ENCODE measurements at regions not wholly inside any gene's neighbourhood (a gene's known extent, or its start where the extent isn't known, plus 50 kb on each side); places are given as distances from the start of the nearest gene placed in this dataset.

DNA sequence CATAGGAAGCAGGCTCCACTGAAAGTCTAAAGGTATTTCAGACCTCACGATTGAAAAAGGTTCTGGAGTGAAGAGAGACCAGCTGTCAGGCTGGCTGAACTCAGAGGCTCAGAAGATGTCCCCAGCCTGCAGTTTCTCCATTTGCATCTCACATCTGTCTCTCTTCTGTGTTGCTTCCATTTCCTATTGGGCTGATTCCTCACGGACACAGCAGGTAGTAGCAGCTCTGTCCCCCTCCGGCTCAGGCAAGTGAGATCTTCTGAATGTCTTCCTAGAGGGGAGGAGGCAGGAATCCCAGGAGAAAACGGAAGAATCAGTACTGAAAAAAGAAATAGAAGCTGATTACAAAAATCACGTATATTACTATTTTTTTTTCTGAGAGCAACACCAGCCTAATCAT, 274.1 kb upstream of the COBL start:
- TF ChIP-seq TCF12 (IDR thresholded peaks at IDR 0.05; ENCODE audit: low read depth) (no peak), TAF1 (IDR thresholded peaks at IDR 0.05; ENCODE audit: low read depth) (no peak), CREB1 (IDR thresholded peaks at IDR 0.05; ENCODE audit: low read depth) (no peak), CEBPB (IDR thresholded peaks at IDR 0.05) (no peak), USF1 (IDR thresholded peaks at IDR 0.05) (no peak), ZBTB7A (IDR thresholded peaks at IDR 0.05; ENCODE audit: low read depth) (no peak), NFIC (IDR thresholded peaks at IDR 0.05) (no peak), REST (IDR thresholded peaks at IDR 0.05; ENCODE audit: low read depth) (no peak), TEAD4 (IDR thresholded peaks at IDR 0.05) (no peak), YY1 (IDR thresholded peaks at IDR 0.05; ENCODE audit: low read depth) (no peak)
- TF ChIP-seq, protein P1, sequence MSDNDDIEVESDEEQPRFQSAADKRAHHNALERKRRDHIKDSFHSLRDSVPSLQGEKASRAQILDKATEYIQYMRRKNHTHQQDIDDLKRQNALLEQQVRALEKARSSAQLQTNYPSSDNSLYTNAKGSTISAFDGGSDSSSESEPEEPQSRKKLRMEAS (IDR thresholded peaks at IDR 0.05), result no peak

- TF ChIP-seq TCF12 (IDR thresholded peaks at IDR 0.05; ENCODE audit: low read depth) (no peak), EGR1 (IDR thresholded peaks at IDR 0.05) (no peak)
- TF ChIP-seq, protein P1 (IDR thresholded peaks at IDR 0.05), result no peak
These were observed 272.5 kb upstream of the COBL start for GRCh38 chr7:51589111-51589510.

DNA sequence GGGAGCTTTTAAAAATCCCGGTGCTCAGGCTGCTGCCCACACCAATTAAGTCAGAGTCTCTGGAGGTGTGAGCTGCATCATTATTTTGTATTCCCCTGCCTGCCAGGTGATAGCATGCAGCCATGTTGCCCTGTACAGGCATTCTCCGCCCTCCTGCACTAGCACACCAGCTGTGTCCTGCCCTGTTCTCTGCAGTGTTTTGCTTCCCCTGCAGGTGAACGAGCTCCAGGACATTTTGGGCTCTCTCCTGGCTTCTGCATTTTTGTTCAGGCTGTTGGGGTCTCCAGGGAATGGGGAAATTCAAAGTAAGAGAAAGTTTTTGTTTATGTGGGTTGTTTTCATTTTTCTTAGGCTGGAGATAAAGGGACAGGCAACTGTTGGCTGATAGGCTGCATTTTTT, 271.0 kb upstream of the COBL start:
- no peak for TF ChIP-seq TEAD4 (IDR thresholded peaks at IDR 0.05)
- TF ChIP-seq TAF1 (IDR thresholded peaks at IDR 0.05; ENCODE audit: low read depth), result no peak
- no peak for TF ChIP-seq TCF12 (IDR thresholded peaks at IDR 0.05; ENCODE audit: low read depth)
- TF ChIP-seq EGR1 (IDR thresholded peaks at IDR 0.05), result no peak
- no peak for TF ChIP-seq USF1 (IDR thresholded peaks at IDR 0.05)
- no peak for TF ChIP-seq YY1 (IDR thresholded peaks at IDR 0.05; ENCODE audit: low read depth)
- no peak for TF ChIP-seq EP300 (IDR thresholded peaks at IDR 0.05; ENCODE audit: borderline replicate concordance)
- no peak for TF ChIP-seq REST (IDR thresholded peaks at IDR 0.05; ENCODE audit: low read depth)
- TF ChIP-seq ZBTB7A (IDR thresholded peaks at IDR 0.05; ENCODE audit: low read depth), result no peak
- TF ChIP-seq, protein P1 (IDR thresholded peaks at IDR 0.05), result no peak
- no peak for TF ChIP-seq CREB1 (IDR thresholded peaks at IDR 0.05; ENCODE audit: low read depth)
- no peak for TF ChIP-seq NFIC (IDR thresholded peaks at IDR 0.05)
- TF ChIP-seq CEBPB (IDR thresholded peaks at IDR 0.05), result no peak
- TF ChIP-seq RAD21 (IDR thresholded peaks at IDR 0.05; ENCODE audit: low read depth), result no peak
- TF ChIP-seq FOXM1 (IDR thresholded peaks at IDR 0.05; ENCODE audit: borderline replicate concordance, low read depth), result no peak

- TF ChIP-seq EGR1 (IDR thresholded peaks at IDR 0.05) (no peak), CEBPB (IDR thresholded peaks at IDR 0.05) (no peak), TEAD4 (IDR thresholded peaks at IDR 0.05) (no peak), USF1 (IDR thresholded peaks at IDR 0.05) (no peak), TAF1 (IDR thresholded peaks at IDR 0.05; ENCODE audit: low read depth) (no peak), CREB1 (IDR thresholded peaks at IDR 0.05; ENCODE audit: low read depth) (no peak)
These were observed 260.8 kb upstream of the COBL start for GRCh38 chr7:51577390-51577789.

DNA sequence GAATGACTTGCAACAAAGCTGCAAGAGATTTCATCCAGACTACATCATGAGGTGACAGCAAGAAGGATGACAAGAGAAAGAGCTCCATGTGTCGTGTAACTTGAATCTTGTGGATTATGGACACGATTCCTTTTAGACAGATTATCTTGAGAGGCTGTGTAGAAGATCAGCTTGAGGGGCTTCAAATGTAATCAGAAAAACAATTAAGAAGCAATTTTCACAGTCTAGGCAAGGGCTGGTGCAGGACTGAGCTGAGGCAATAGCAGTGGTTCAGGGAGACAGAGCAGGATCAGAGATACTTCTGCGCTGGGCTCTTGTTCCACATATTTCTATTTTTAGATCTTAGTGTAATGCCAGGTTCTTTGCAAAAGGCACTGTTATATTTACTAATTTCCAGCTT, 253.0 kb upstream of the COBL start:
- no peak for TF ChIP-seq CEBPB (IDR thresholded peaks at IDR 0.05)
- no peak for TF ChIP-seq REST (IDR thresholded peaks at IDR 0.05; ENCODE audit: low read depth)
- no peak for TF ChIP-seq FOXM1 (IDR thresholded peaks at IDR 0.05; ENCODE audit: borderline replicate concordance, low read depth)
- no peak for TF ChIP-seq ZBTB7A (IDR thresholded peaks at IDR 0.05; ENCODE audit: low read depth)
- TF ChIP-seq CREB1 (IDR thresholded peaks at IDR 0.05; ENCODE audit: low read depth), result no peak
- TF ChIP-seq EGR1 (IDR thresholded peaks at IDR 0.05), result no peak
- TF ChIP-seq YY1 (IDR thresholded peaks at IDR 0.05; ENCODE audit: low read depth), result no peak
- TF ChIP-seq TAF1 (IDR thresholded peaks at IDR 0.05; ENCODE audit: low read depth), result no peak
- no peak for TF ChIP-seq EP300 (IDR thresholded peaks at IDR 0.05; ENCODE audit: borderline replicate concordance)
- TF ChIP-seq, protein P1 (IDR thresholded peaks at IDR 0.05), result no peak
- no peak for TF ChIP-seq NFIC (IDR thresholded peaks at IDR 0.05)
- no peak for TF ChIP-seq TCF12 (IDR thresholded peaks at IDR 0.05; ENCODE audit: low read depth)
- TF ChIP-seq USF1 (IDR thresholded peaks at IDR 0.05), result no peak

All from Ishikawa (cell line).